Keratinocyte (primary cell): ENCODE measurements at regions not wholly inside any gene's neighbourhood (a gene's known extent, or its start where the extent isn't known, plus 50 kb on each side); places are given as distances from the start of the nearest gene placed in this dataset.
"Not testable (repeated sequence)": the region's sequence is repeated elsewhere in the genome, so short reads cannot be mapped to it uniquely, and the experiment has no call there.

Experiments used
- EZH2 ChIP-seq: IDR thresholded peaks from one replicate; pipeline ENCODE4 v1.6.1; 2012; ENCODE audit warnings: inconsistent platforms, mild to moderate bottlenecking, low read length, moderate library complexity
- TF ChIP-seq, protein P1 (sequence below), 3 experiments: IDR thresholded peaks in 1 of 3; conservative IDR thresholded peaks in 1 of 3; optimal IDR thresholded peaks in 1 of 3; 2 replicates in 2 of 3; 3 replicates in 1 of 3; pipeline versions ENCODE3 to v1.5.1; 2011; ENCODE audit warnings: low read length in 3 of 3, mild to moderate bottlenecking in 3 of 3, moderate library complexity in 2 of 3, control low read depth in 1 of 3, inconsistent platforms in 1 of 3; ENCODE audit not compliant: insufficient read depth in 2 of 3; ENCODE audit errors: extremely low read depth in 1 of 3

DNA sequence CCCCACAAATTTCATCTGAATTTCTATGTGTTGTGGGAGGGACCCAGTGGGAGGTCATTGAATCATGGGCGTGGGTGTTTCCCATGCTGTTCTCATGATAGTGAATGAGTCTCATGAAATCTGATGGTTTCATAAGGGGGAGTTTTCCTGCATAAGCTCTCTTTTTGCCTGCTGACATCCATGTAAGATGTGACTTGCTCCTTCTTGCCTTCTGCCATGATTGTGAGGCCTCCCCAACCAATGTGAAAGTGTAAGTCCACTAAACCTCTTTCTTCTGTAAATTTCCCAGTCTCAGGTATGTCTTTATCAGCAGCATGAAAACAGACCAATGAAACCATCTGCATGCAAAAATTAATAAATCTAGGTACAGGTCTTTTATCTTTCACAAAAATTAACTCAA lies 331.8 kb upstream of the GJE1 start:
- TF ChIP-seq, protein P1, sequence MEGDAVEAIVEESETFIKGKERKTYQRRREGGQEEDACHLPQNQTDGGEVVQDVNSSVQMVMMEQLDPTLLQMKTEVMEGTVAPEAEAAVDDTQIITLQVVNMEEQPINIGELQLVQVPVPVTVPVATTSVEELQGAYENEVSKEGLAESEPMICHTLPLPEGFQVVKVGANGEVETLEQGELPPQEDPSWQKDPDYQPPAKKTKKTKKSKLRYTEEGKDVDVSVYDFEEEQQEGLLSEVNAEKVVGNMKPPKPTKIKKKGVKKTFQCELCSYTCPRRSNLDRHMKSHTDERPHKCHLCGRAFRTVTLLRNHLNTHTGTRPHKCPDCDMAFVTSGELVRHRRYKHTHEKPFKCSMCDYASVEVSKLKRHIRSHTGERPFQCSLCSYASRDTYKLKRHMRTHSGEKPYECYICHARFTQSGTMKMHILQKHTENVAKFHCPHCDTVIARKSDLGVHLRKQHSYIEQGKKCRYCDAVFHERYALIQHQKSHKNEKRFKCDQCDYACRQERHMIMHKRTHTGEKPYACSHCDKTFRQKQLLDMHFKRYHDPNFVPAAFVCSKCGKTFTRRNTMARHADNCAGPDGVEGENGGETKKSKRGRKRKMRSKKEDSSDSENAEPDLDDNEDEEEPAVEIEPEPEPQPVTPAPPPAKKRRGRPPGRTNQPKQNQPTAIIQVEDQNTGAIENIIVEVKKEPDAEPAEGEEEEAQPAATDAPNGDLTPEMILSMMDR (optimal IDR thresholded peaks at IDR 0.05 in 1 of 3, IDR thresholded peaks at IDR 0.05 in 1 of 3, conservative IDR thresholded peaks at IDR 0.05 in 1 of 3; ENCODE audit: extremely low read depth in 1 of 3, insufficient read depth in 2 of 3, low read length in 3 of 3): not testable (repeated sequence)
- not testable (repeated sequence) for TF ChIP-seq EZH2
